Choroid plexus epithelial cell (primary cell): ENCODE measurements at regions not wholly inside any gene's neighbourhood (a gene's known extent, or its start where the extent isn't known, plus 50 kb on each side); places are given as distances from the start of the nearest gene placed in this dataset.

Experiments used
- DNase-seq: peaks from one replicate; pipeline ENCODE4 v3.0.0-alpha.2; 2010; ENCODE audit warnings: low read depth
- H3K4me3 ChIP-seq: 2 replicates; pipeline ENCODE4 v1.5.1; 2011; ENCODE audit warnings: low read depth, mild to moderate bottlenecking, control low read depth, low read length, moderate library complexity
- TF ChIP-seq, protein P1 (sequence below): conservative IDR thresholded peaks from 2 replicates; pipeline ENCODE4 v1.5.1; 2011; ENCODE audit warnings: low read depth, mild to moderate bottlenecking, control low read depth, inconsistent platforms, low read length, moderate library complexity

DNA sequence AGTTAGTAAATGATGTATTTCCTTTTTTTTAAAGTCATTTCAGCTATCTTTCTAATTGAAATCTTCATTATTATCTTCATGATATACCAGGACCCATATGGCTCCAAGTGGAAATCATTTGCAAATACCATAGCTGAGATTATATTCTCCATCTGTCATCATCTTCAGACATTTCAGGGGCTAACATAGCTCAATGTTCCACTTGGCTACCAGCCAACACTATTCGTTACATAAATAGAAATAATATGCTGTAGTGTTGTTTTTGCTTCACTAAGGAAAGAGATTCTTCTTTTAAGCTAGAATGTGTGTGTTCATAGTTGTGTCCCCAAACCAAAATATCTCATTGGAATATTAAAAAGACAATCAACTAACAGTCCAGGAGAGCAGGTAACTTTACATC, 225.1 kb downstream of the DIO2 start:
- DNase-seq = peak; percentile 83
- TF ChIP-seq, protein P1, sequence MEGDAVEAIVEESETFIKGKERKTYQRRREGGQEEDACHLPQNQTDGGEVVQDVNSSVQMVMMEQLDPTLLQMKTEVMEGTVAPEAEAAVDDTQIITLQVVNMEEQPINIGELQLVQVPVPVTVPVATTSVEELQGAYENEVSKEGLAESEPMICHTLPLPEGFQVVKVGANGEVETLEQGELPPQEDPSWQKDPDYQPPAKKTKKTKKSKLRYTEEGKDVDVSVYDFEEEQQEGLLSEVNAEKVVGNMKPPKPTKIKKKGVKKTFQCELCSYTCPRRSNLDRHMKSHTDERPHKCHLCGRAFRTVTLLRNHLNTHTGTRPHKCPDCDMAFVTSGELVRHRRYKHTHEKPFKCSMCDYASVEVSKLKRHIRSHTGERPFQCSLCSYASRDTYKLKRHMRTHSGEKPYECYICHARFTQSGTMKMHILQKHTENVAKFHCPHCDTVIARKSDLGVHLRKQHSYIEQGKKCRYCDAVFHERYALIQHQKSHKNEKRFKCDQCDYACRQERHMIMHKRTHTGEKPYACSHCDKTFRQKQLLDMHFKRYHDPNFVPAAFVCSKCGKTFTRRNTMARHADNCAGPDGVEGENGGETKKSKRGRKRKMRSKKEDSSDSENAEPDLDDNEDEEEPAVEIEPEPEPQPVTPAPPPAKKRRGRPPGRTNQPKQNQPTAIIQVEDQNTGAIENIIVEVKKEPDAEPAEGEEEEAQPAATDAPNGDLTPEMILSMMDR = no peak
- H3K4me3 ChIP-seq = no peak overlapping the region

DNA sequence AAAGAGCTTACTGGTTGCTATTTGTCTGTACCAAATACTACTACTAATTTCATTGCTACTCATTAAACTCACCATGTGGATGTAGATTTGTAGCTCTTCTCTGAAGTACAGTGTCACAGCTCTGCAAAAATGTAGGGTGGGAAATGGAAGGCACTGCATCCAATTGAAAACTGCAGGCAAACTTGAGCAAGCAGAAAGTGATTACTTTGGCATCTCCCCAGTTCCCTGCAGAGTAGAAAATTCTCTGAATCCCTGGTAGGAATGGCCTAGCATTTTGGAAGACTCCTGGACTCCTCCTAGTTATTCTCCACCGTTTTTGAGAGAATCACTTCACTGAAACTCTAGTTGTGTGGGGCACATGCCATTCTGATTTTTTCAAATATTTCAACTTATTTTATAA, 239.1 kb downstream of the DIO2 start:
- peak; percentile 71 for DNase-seq
- H3K4me3 ChIP-seq = no peak overlapping the region

DNA sequence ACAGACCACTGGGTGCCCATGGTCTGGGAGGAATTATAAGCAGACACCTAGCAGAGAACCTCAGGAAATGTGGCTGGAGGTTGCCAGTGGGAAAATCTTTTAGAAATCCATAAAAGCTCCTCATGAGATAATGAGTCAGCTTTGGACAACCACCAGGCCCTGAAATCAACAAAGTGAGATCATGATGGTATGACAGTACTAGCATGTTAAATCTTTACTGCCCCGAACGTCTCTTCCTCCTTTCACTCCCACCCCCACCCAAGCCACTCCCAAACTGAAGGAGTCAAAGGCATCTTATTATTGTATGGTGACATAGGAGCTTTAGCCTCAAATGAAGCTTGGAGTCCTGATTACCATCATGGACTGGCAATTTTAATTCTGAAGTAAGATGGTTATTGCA, 240.0 kb downstream of the DIO2 start:
- no peak overlapping the region for H3K4me3 ChIP-seq
- TF ChIP-seq, protein P1 = no peak
- DNase-seq = peak; percentile 67

More for the DNA sequence above, 239.1 kb downstream of the DIO2 start:
- TF ChIP-seq, protein P1 = no peak

DNA sequence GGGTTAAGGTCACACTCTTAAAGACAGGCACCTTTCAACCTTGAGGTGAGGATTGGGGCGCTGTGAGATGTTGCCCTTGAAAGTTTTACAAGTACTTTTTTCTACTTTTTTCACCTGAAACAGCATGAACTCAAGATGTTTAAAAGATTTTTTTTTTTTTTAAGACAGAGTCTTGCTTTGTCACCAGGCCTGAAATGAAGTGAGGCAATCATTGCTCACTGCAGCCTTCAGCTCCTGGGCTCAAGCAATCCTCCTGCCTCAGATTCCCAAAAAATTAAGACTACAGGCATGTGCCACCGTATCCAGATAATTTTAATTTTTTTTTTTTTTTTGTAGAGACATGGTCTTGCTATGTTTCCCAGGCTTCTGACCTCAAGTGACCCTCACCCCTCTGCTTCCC, 243.9 kb downstream of the DIO2 start:
- TF ChIP-seq, protein P1 = no peak
- no peak for DNase-seq

DNA sequence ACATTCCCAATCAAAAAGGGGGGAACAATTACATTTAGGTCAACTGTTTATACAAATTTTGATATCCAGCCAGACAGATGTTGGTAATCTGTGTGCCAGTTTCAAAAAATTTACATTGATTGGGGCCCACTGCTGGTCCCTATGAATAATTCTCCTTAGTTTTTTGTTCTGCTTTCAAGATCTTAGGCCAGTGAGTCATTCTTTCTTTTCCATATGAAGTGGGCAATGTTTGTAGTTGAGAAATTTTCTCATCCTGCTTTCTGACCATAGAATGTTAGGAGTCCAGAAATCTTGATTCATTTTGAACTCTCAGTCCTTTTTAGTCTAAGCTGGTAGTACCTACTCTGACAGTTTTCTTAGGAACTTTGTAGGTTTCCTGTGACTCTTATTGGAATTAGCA, 244.3 kb downstream of the DIO2 start:
- TF ChIP-seq, protein P1 = no peak
- H3K4me3 ChIP-seq = no peak overlapping the region

More for the DNA sequence above, 243.9 kb downstream of the DIO2 start:
- H3K4me3 ChIP-seq = no peak overlapping the region

DNA sequence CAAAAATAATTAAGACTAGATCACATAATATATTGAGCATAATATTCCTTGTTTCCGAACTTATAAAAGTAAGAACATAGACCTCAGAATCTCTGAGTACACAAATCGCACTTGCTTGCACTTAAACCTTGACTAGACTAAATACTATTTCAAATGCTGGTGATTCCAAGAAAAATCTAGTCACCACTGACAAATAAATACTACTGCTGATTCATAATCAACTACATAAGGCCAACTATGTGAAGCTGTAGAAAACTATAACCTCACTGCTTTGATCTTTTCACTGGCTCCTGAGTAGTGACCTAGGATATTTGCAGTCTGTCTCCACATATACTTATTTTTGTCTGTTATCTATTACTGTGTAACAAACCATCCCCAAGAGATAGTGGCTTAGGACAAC, 245.4 kb downstream of the DIO2 start:
- TF ChIP-seq, protein P1 = no peak
- peak; percentile 21 for DNase-seq
- H3K4me3 ChIP-seq = no peak overlapping the region

More for the DNA sequence above, 244.3 kb downstream of the DIO2 start:
- DNase-seq = peak; percentile 46

DNA sequence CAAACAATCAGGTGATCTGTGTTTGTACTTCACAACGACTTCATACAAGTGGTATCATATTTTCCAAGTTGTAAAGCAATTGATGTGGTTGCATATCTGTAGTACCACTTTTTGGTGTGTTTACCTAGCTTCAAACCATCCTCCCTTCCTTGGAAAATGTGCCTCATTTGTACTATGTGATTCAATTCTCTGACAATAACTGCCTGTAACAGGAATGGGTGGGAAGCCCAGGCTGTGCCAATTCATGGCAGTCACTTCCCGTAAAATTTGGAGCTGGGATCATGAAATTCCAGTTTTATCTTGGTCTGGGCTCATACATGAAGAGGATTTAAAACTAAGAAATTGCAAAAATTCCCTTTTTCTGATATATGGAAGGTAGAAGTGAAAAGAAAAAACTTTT, 250.1 kb downstream of the DIO2 start:
- TF ChIP-seq, protein P1 = no peak
- no peak overlapping the region for H3K4me3 ChIP-seq
- no peak for DNase-seq
